ENCODE measurements at regions not wholly inside any gene's neighbourhood (a gene's known extent, or its start where the extent isn't known, plus 50 kb on each side); places are given as distances from the start of the nearest gene placed in this dataset.

GRCh38 chr11:33617672-33618350 lies 82.8 kb downstream of the C11orf91 start:
- in situ Hi-C loops (cut with HindIII; ENCODE audit: low sequenced_read_pairs): no loop called here

- in situ Hi-C loops (cut with HindIII; ENCODE audit: low sequenced_read_pairs): no loop called here
Measured at GRCh38 chr11:33616552-33616951, 84.1 kb downstream of the C11orf91 start.

DNA sequence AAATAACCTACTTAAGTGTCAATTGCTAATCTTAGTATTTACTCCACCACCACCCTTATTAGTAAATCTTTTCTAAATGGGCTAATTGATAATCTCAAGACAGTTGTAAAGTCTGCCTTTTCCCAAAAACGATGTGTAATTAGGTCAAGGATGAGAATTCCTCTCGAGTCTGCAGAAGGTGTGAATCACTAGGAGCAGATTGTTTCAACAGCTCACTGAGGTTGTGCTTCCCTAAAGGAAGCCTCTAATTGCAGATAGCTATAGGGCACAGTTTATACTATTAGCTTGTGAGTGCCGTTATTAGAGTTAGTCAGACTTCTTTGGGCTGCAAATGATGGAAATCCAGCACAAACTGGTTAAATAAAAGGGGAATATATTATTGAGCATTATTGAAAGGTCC lies 84.9 kb downstream of the C11orf91 start:
- in situ Hi-C loops (cut with HindIII; ENCODE audit: low sequenced_read_pairs): no loop called here

DNA sequence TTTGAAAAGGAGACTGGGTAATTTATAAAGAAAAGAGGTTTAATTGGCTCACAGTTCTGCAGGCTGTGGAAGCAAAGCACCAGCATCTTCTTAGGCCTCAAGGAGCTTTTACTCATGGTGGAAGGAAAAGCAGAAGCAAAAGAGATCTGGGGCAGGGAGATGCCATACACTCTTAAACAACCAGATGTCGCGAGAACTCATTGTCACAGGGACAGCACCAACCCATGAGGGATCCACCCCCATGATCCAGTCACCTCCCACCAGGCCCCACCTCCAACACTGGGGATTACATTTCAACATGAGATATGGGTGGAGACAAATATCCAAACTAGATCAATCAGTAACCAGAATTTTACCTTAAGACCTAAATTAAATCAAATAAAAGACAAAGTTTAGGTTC lies 87.2 kb downstream of the C11orf91 start:
- in situ Hi-C loops (cut with HindIII; ENCODE audit: low sequenced_read_pairs): no loop called here

DNA sequence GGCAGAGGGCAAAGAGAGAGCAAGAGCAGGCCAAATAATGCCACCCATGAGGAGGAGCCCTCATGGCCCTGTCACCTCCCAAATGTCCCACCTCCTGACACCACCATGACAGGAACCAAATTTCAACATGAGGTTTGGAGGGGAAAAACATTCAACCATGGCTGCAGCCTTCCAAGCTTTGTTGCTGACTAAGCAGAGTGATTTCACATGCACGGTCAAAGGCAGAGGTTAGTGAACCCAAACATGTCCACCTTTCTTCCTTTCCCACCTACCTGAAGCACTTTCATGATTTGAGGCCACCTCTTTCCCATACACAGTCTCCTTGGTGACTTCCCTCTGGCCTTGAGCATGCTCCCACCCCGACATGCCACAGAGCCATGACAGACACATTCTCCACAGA lies 89.7 kb downstream of the C11orf91 start:
- in situ Hi-C loops (cut with HindIII; ENCODE audit: low sequenced_read_pairs): no loop called here

DNA sequence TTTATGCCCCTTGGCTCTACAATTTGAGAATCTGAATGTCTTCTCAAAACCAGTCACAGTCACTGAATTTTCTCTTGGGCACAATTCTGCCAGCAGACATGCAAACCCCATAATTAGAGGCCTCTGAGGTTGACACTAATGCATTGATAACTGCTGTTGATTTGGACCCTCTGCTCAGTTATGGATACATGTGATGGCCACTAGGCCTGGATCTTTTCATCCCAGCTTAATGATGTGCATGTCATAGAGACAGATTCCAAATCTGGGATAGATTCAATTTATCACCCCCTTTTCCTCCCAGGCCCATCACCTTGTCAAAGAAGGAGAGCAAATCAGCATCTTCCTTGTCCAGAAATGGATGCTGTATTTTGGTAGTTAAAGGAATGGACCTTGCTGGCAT lies 92.2 kb downstream of the C11orf91 start:
- in situ Hi-C loops (cut with HindIII; ENCODE audit: low sequenced_read_pairs): no loop called here

DNA sequence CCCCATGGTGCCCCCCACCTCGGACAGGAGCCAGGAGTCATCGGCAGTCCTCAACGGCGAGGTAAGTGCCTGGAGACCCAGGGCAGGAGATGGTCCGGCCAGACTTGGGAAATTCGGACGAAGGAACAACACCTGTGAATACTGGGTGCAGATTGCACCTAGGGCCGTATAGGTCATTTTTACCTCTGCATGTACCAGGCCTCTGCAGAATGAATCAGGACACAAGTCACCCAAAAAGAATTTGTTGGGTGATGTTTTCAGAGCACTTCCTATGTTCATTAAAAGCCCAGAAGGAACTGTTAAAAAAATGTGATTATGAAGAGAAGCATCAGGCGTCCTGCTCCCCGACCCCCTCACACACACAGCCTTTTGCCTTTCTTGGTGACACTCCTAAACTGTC lies 93.9 kb downstream of the C11orf91 start:
- in situ Hi-C loops (cut with HindIII; ENCODE audit: low sequenced_read_pairs): no loop called here

DNA sequence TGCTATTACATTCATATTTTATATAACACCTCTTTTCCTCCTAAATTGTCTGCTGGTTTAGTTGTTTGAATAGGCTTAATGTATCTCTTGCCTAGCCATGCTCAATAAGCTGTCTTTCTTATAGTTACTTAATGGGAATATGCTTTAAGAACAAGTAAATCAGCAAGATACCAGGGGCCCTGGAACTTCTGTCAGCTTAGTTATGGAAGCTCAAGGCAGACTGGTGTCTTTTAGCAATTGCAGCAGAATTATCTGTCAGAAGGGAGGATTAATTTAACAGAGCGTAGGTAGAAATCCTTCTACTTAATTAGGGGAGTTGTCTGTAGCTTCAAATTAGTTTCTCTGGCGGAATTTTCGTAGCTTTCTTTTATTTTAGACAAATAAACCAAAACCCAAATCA lies 94.9 kb downstream of the C11orf91 start:
- in situ Hi-C loops (cut with HindIII; ENCODE audit: low sequenced_read_pairs): no loop called here

GRCh38 chr11:33598426-33599069 lies 102.1 kb downstream of the C11orf91 start:
- in situ Hi-C loops (cut with HindIII; ENCODE audit: low sequenced_read_pairs): no loop called here

GRCh38 chr11:33594188-33594587 lies 106.4 kb downstream of the C11orf91 start:
- in situ Hi-C loops (cut with HindIII; ENCODE audit: low sequenced_read_pairs): no loop called here

DNA sequence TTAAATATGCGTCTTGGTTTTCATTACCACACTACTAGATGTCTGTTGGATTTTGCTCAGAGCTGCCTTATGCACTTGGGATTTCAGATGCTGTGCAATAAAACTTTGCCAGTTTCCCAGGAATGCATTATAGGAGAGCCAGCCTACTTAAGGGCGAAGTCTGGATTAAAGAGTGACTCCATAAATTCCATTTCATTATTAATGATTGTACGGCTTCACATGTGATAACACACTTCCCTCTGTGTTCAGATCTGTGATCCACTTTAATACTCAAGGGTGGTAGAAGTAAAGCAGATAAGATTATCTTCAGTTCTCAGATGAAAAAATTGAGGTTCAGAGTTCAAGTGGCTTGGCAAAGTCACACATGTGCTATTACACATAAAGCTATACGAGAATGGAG lies 110.2 kb downstream of the C11orf91 start:
- in situ Hi-C loops (cut with HindIII; ENCODE audit: low sequenced_read_pairs): no loop called here

GRCh38 chr11:33588056-33588455 lies 112.6 kb downstream of the C11orf91 start:
- in situ Hi-C loops (cut with HindIII; ENCODE audit: low sequenced_read_pairs): no loop called here

GRCh38 chr11:33585586-33586209 lies 114.9 kb downstream of the C11orf91 start:
- in situ Hi-C loops (cut with HindIII; ENCODE audit: low sequenced_read_pairs): no loop called here

DNA sequence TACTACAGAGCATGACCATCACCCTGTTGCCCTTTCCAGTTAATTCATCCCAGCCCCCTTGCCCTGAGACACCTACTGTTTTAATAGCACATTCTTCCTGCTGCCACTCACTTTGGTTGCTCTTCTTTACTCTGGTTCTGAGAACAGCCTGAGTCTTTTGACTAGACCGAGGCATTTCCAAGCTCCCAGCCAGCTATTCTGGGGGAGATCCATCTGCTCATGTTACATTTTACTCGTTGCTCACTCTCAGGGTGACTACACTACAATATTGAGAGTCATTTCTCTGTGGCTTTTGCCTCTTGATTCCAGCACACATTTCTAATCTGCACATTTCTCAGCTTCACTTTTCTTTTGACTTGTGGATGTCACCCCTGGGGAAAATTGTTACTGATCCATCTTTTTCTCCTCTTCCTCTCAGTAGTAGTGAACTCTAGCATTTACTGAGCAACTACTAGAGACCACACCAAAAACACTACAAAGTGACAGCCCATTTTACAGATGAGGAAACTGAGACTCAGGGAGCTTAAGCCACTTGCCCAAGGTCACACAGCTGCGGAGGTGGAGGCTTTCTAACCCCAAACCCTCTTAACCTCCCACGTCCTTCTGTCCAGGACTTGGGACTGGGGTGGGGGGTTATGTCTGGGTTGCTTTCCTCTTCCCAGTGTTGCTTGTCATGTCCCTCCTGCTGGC lies 117.8 kb downstream of the C11orf91 start:
- in situ Hi-C loops (cut with HindIII; ENCODE audit: low sequenced_read_pairs): no loop called here

DNA sequence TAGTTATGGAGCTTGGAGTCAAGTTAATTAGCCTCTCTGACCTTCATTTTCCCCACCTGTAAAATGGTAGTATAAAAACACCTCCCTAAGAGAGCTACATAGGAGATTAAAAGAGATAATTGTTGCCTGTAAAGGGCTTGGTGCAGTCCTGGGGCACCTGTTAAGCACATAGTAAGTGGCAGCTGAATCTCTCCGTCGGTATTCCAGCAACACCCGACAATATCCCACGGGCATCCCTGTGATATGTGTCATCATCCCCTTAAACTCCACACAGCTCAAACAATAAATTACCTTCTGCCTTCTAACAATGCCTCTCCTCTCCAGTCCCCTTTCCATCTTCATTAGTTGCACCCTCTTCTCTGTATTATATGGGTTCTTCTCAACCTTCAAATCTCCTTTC lies 121.5 kb downstream of the C11orf91 start:
- in situ Hi-C loops (cut with HindIII; ENCODE audit: low sequenced_read_pairs): no loop called here

- in situ Hi-C loops (cut with HindIII; ENCODE audit: low sequenced_read_pairs): no loop called here
Measured at GRCh38 chr11:33577204-33577603, 123.4 kb downstream of the C11orf91 start.

DNA sequence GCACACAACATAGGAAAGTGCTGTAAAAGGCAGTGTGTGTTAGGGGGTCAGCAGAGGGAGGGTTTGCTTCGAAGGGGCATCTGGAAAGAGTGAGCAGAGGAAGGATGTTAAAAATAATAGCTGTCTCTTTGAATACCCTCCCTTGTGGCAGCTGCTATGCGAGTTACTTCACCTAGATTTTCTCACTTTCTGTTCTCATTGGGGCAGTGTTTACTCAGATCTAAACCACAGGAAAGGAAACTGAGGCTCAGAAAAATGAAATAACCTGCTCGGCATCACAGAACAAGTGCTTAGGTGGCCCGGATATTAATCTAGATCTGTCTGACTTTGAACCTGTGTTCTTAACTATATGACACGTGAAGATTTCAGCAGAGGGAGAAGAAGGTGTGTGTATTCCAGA lies 125.3 kb downstream of the C11orf91 start:
- in situ Hi-C loops (cut with HindIII; ENCODE audit: low sequenced_read_pairs): no loop called here

GRCh38 chr11:33574331-33574730 lies 126.3 kb downstream of the C11orf91 start:
- in situ Hi-C loops (cut with HindIII; ENCODE audit: low sequenced_read_pairs): no loop called here

GRCh38 chr11:33569333-33569732 lies 131.3 kb downstream of the C11orf91 start:
- in situ Hi-C loops (cut with HindIII; ENCODE audit: low sequenced_read_pairs): no loop called here

- in situ Hi-C loops (cut with HindIII; ENCODE audit: low sequenced_read_pairs): no loop called here
Measured at GRCh38 chr11:33567004-33567403, 133.6 kb downstream of the C11orf91 start.

GRCh38 chr11:33564856-33565453 lies 135.7 kb downstream of the C11orf91 start:
- in situ Hi-C loops (cut with HindIII; ENCODE audit: low sequenced_read_pairs): no loop called here
